CD14-positive monocyte (primary cell): ENCODE measurements at regions not wholly inside any gene's neighbourhood (a gene's known extent, or its start where the extent isn't known, plus 50 kb on each side); places are given as distances from the start of the nearest gene placed in this dataset.
"Not testable (repeated sequence)": the region's sequence is repeated elsewhere in the genome, so short reads cannot be mapped to it uniquely, and the experiment has no call there.

Experiments
- DNase-seq, 3 donors: peaks; one replicate each; pipeline ENCODE4 v3.0.0-alpha.2; 2011 to 2022
- H2AFZ ChIP-seq: 2 replicates; pipeline ENCODE4 v1.6.0; 2012; ENCODE audit warnings: mild to moderate bottlenecking, low read depth, low read length, inconsistent platforms; ENCODE audit not compliant: insufficient read depth, poor library complexity, severe bottlenecking
- H3K27ac ChIP-seq, 2 donors: 1 replicate in 1 of 2; 2 replicates in 1 of 2; pipeline ENCODE4 v1.5.1; 2012 to 2013; ENCODE audit warnings: low read length in 2 of 2, control low read depth in 1 of 2, inconsistent platforms in 1 of 2, low read depth in 1 of 2, mild to moderate bottlenecking in 1 of 2
- H3K27me3 ChIP-seq, 2 donors: one replicate each; pipeline versions ENCODE4 v1.6.0 to v1.6.1; 2011 to 2013; ENCODE audit warnings: low read length in 2 of 2; ENCODE audit not compliant: control insufficient read depth in 2 of 2, insufficient read depth in 2 of 2
- H3K36me3 ChIP-seq, 2 donors: replicated peaks in 1 of 2; 1 replicate in 1 of 2; 2 replicates in 1 of 2; pipeline versions ENCODE4 v1.5.1 to v1.6.1; 2012 to 2013; ENCODE audit warnings: low read length in 2 of 2, control low read depth in 1 of 2, inconsistent platforms in 1 of 2, mild to moderate bottlenecking in 1 of 2; ENCODE audit not compliant: insufficient read depth in 2 of 2, control insufficient read depth in 1 of 2
- H3K4me1 ChIP-seq, 2 donors: 1 replicate in 1 of 2; 2 replicates in 1 of 2; pipeline versions ENCODE4 v1.5.1 to v1.6.1; 2012 to 2013; ENCODE audit warnings: low read length in 2 of 2, control low read depth in 1 of 2, inconsistent platforms in 1 of 2, mild to moderate bottlenecking in 1 of 2, moderate library complexity in 1 of 2; ENCODE audit not compliant: insufficient read depth in 2 of 2, control insufficient read depth in 1 of 2
- H3K4me2 ChIP-seq: replicated peaks from 2 replicates; pipeline ENCODE3; 2012; ENCODE audit warnings: low read length, moderate library complexity, mild to moderate bottlenecking; ENCODE audit not compliant: poor library complexity, severe bottlenecking; ENCODE audit errors: extremely low read depth
- H3K4me3 ChIP-seq, 3 experiments: fragments of 200-600 bp in 1 of 3; sonication (generic) in 1 of 3; replicated peaks in 1 of 3; 1 replicate in 2 of 3; 2 replicates in 1 of 3; pipeline ENCODE4 v1.5.1; 2011 to 2013; ENCODE audit warnings: low read length in 3 of 3, mild to moderate bottlenecking in 3 of 3, control low read depth in 2 of 3, low read depth in 2 of 3, inconsistent platforms in 1 of 3, moderate library complexity in 1 of 3
- H3K79me2 ChIP-seq: 2 replicates; pipeline ENCODE4 v1.6.0; 2012; ENCODE audit warnings: mild to moderate bottlenecking, control low read depth, inconsistent platforms, low read length, moderate library complexity; ENCODE audit not compliant: insufficient read depth
- H3K9ac ChIP-seq: 2 replicates; pipeline ENCODE4 v1.6.0; 2017; ENCODE audit warnings: low read length, mild to moderate bottlenecking; ENCODE audit not compliant: insufficient read depth, poor library complexity, severe bottlenecking
- H3K9me3 ChIP-seq, 2 donors: replicated peaks in 1 of 2; 1 replicate in 1 of 2; 2 replicates in 1 of 2; pipeline versions ENCODE4 v1.5.1 to v1.6.1; 2012 to 2013; ENCODE audit warnings: low read length in 2 of 2, control low read depth in 1 of 2; ENCODE audit not compliant: control insufficient read depth in 1 of 2, insufficient read depth in 1 of 2
- H4K20me1 ChIP-seq: 2 replicates; pipeline ENCODE4 v1.6.0; 2012; ENCODE audit warnings: mild to moderate bottlenecking, low read length, control low read depth, moderate library complexity; ENCODE audit not compliant: insufficient read depth
- H3K27ac Mint-ChIP-seq, 7 donors: one replicate each; pipeline ENCODE4 v1.8.0; 2020; ENCODE audit warnings: mild to moderate bottlenecking in 7 of 7, mixed read lengths in 7 of 7, moderate library complexity in 6 of 7, inconsistent platforms in 2 of 7
- H3K27me3 Mint-ChIP-seq, 3 donors: one replicate each; pipeline ENCODE4 v1.8.0; 2021 to 2022; ENCODE audit warnings: low read depth in 3 of 3, mild to moderate bottlenecking in 3 of 3, mixed read lengths in 3 of 3, moderate library complexity in 3 of 3, inconsistent platforms in 1 of 3
- H3K36me3 Mint-ChIP-seq, 2 donors: one replicate each; pipeline ENCODE4 v1.8.0; 2020; ENCODE audit warnings: mixed read lengths in 2 of 2, inconsistent platforms in 1 of 2, mild to moderate bottlenecking in 1 of 2
- H3K4me1 Mint-ChIP-seq: one replicate; pipeline ENCODE4 v1.8.0; 2020; ENCODE audit warnings: mild to moderate bottlenecking, mixed read lengths
- H3K4me3 Mint-ChIP-seq, 2 donors: one replicate each; pipeline ENCODE4 v1.8.0; 2020; ENCODE audit warnings: mild to moderate bottlenecking in 2 of 2, mixed read lengths in 2 of 2, moderate library complexity in 1 of 2
- H3K9me3 Mint-ChIP-seq, 7 donors: one replicate each; pipeline ENCODE4 v1.8.0; 2020 to 2022; ENCODE audit warnings: mixed read lengths in 7 of 7, mild to moderate bottlenecking in 6 of 7, moderate library complexity in 6 of 7, inconsistent platforms in 2 of 7
- CTCF ChIP-seq: fragments of 200-600 bp; IDR thresholded peaks from one replicate; pipeline ENCODE4 v1.8.0; 2022; ENCODE audit warnings: antibody characterized with exemption, mild to moderate bottlenecking
- WGBS: methylation state at CpG from one replicate; pipeline ENCODE4 v1.1.5; 2013; ENCODE audit warnings: missing lambda C conversion rate; ENCODE audit not compliant: insufficient coverage; 5-methylcytosine and 5-hydroxymethylcytosine counted together
- intact Hi-C, 2 donors: fragments of 100-400 bp; cut with micrococcal nuclease; formaldehyde crosslinking; loops; one replicate each; pipeline versions ENCODE4 v1.15.0 to v1.15.1; 2023

- Histone ChIP-seq H3K4me3 (no peak overlapping the region), H2AFZ (no peak overlapping the region), H3K4me2 (no peak overlapping the region), H3K36me3 (no peaks in the 10 kb centered on the region), H3K9ac (no peak overlapping the region), H4K20me1 (no peaks in the 10 kb centered on the region), H3K79me2 (no peaks in the 10 kb centered on the region), H3K9me3 (no peaks in the 10 kb centered on the region), H3K4me1 (no peaks in the 10 kb centered on the region), H3K27me3 (no peaks in the 10 kb centered on the region), H3K27ac (no peak overlapping the region)
- DNase-seq: no peak
- peaks cover 4 to 5% (median 4%) of the 10 kb centered on the region in 3 donors for H3K27me3 Mint-ChIP-seq
- H3K4me3 Mint-ChIP-seq: no peak overlapping the region
- intact Hi-C loops: no loop called here
- no peak overlapping the region for H3K27ac Mint-ChIP-seq
- 79% methylated on average over 11 of the region's 11 CpGs for WGBS
- no peaks in the 10 kb centered on the region for H3K36me3 Mint-ChIP-seq
- no peaks in the 10 kb centered on the region for H3K4me1 Mint-ChIP-seq
- peaks cover 0 to 2% (median 0%) of the 10 kb centered on the region in 7 donors for H3K9me3 Mint-ChIP-seq
- no peak for TF ChIP-seq CTCF
Measured at GRCh38 chr1:29920784-29921183, 684.5 kb downstream of the PTPRU start.

GRCh38 chr1:29920316-29920715 lies 684.0 kb downstream of the PTPRU start:
- H3K4me1 ChIP-seq: no peaks in the 10 kb centered on the region
- no peak overlapping the region for H3K27ac ChIP-seq
- no peak for DNase-seq
- Mint-ChIP-seq H3K9me3 (peaks cover 0 to 2% (median 0%) of the 10 kb centered on the region in 7 donors), H3K27ac (no peak overlapping the region), H3K36me3 (no peaks in the 10 kb centered on the region), H3K4me1 (no peaks in the 10 kb centered on the region), H3K4me3 (no peak overlapping the region), H3K27me3 (peaks cover 4 to 6% (median 6%) of the 10 kb centered on the region in 3 donors)
- intact Hi-C loops: no loop called here
- H3K36me3 ChIP-seq: no peaks in the 10 kb centered on the region
- no peak overlapping the region for H3K4me2 ChIP-seq
- no peak for TF ChIP-seq CTCF
- H3K9me3 ChIP-seq: no peaks in the 10 kb centered on the region
- no peak overlapping the region for H3K9ac ChIP-seq
- no peak overlapping the region for H2AFZ ChIP-seq
- 78% methylated on average over 6 of the region's 9 CpGs for WGBS
- H3K4me3 ChIP-seq: no peak overlapping the region
- no peaks in the 10 kb centered on the region for H4K20me1 ChIP-seq
- H3K79me2 ChIP-seq: no peaks in the 10 kb centered on the region
- no peaks in the 10 kb centered on the region for H3K27me3 ChIP-seq

- H3K36me3 ChIP-seq, H3K4me2 ChIP-seq, H3K9me3 ChIP-seq, H3K4me3 Mint-ChIP-seq, H3K9me3 Mint-ChIP-seq, DNase-seq, H4K20me1 ChIP-seq, H3K27ac ChIP-seq, H3K79me2 ChIP-seq, H2AFZ ChIP-seq, H3K9ac ChIP-seq, H3K36me3 Mint-ChIP-seq, H3K27ac Mint-ChIP-seq, H3K4me1 ChIP-seq, H3K27me3 ChIP-seq, H3K27me3 Mint-ChIP-seq, H3K4me3 ChIP-seq, H3K4me1 Mint-ChIP-seq: not testable (repeated sequence)
- intact Hi-C loops: loop anchor here in 1 of 2 donors (10.0 kb wide), 1 partner anchor 166 kb away; no protein-coding TSS in a partner anchor
- 83% methylated on average over 3 of the region's 7 CpGs for WGBS
Measured at GRCh38 chr1:29919041-29919440, 682.7 kb downstream of the PTPRU start.
